NCI-H1105 treated with DMSO at 0.1 percent for 48 hours (cell line): ENCODE measurements at regions not wholly inside any gene's neighbourhood (a gene's known extent, or its start where the extent isn't known, plus 50 kb on each side); places are given as distances from the start of the nearest gene placed in this dataset.
"Not testable (repeated sequence)": the region's sequence is repeated elsewhere in the genome, so short reads cannot be mapped to it uniquely, and the experiment has no call there.

Source experiments
- DNase-seq: peaks from one replicate; lab custom pipeline; 2025; lab: John Stamatoyannopoulos, UW

GRCh38 chr6:144435602-144436426, 150.7 kb downstream of the UTRN start:
- no peak for DNase-seq

- no peak for DNase-seq
These were observed 152.0 kb downstream of the UTRN start for GRCh38 chr6:144437105-144437504.

- no peak for DNase-seq
These were observed 153.0 kb downstream of the UTRN start for GRCh38 chr6:144438103-144438502.

- DNase-seq = no peak
These were observed 153.9 kb downstream of the UTRN start for GRCh38 chr6:144439016-144439415.

- not testable (repeated sequence) for DNase-seq
These were observed 156.7 kb downstream of the UTRN start for GRCh38 chr6:144441801-144442200.

- no peak for DNase-seq
These were observed 158.0 kb downstream of the UTRN start for GRCh38 chr6:144443157-144443556.

GRCh38 chr6:144447472-144447871, 162.3 kb downstream of the UTRN start:
- no peak for DNase-seq

- no peak for DNase-seq
These were observed 164.1 kb downstream of the UTRN start for GRCh38 chr6:144449218-144449617.

- DNase-seq = no peak
These were observed 164.9 kb downstream of the UTRN start for GRCh38 chr6:144449911-144450597.

- no peak for DNase-seq
These were observed 175.4 kb downstream of the UTRN start for GRCh38 chr6:144460327-144461095.

GRCh38 chr6:144462058-144462457, 176.9 kb downstream of the UTRN start:
- DNase-seq = no peak

- DNase-seq = no peak
These were observed 181.6 kb downstream of the UTRN start for GRCh38 chr6:144466716-144467115.

- DNase-seq = no peak
These were observed 182.1 kb downstream of the UTRN start for GRCh38 chr6:144467172-144467762.

GRCh38 chr6:144467921-144468320, 182.8 kb downstream of the UTRN start:
- DNase-seq = no peak

GRCh38 chr6:144468709-144469108, 183.6 kb downstream of the UTRN start:
- DNase-seq = no peak

GRCh38 chr6:144469144-144469575, 184.0 kb downstream of the UTRN start:
- DNase-seq = no peak

- DNase-seq = not testable (repeated sequence)
These were observed 185.1 kb downstream of the UTRN start for GRCh38 chr6:144470201-144470600.

GRCh38 chr6:144471986-144472385, 186.9 kb downstream of the UTRN start:
- DNase-seq = no peak

GRCh38 chr6:144474290-144474689, 189.2 kb downstream of the UTRN start:
- DNase-seq = no peak

GRCh38 chr6:144474904-144475303, 189.8 kb downstream of the UTRN start:
- DNase-seq = no peak

- no peak for DNase-seq
These were observed 190.3 kb downstream of the UTRN start for GRCh38 chr6:144475411-144475810.

GRCh38 chr6:144476286-144476685, 191.2 kb downstream of the UTRN start:
- DNase-seq = no peak
